Keratinocyte (primary cell): ENCODE measurements at regions not wholly inside any gene's neighbourhood (a gene's known extent, or its start where the extent isn't known, plus 50 kb on each side); places are given as distances from the start of the nearest gene placed in this dataset.

Source experiments
- DNase-seq: peaks from one replicate; pipeline ENCODE4 v3.0.0-alpha.2; 2011; ENCODE audit warnings: low read depth, missing footprints, low spot score
- FAIRE-seq: peaks from 2 replicates; lab custom pipeline; 2011; peaks lifted over from hg19 to GRCh38; lab: Jason Lieb, UNC
- H2AFZ ChIP-seq: 2 replicates; pipeline ENCODE4 v1.6.0; 2012; ENCODE audit warnings: low read length, control low read depth, inconsistent platforms; ENCODE audit not compliant: control insufficient read depth
- H3K27ac ChIP-seq: 2 replicates; pipeline ENCODE4 v1.5.1; 2011; ENCODE audit warnings: low read length; ENCODE audit not compliant: control insufficient read depth, insufficient read depth
- H3K27me3 ChIP-seq: 3 replicates; pipeline ENCODE4 v1.6.0; 2011; ENCODE audit warnings: low read length; ENCODE audit not compliant: control insufficient read depth, insufficient read depth; ENCODE audit errors: extremely low read depth
- H3K36me3 ChIP-seq, 2 experiments: 2 replicates in 1 of 2; 3 replicates in 1 of 2; pipeline ENCODE4 v1.5.1; 2011; ENCODE audit warnings: low read length in 2 of 2, mild to moderate bottlenecking in 1 of 2; ENCODE audit not compliant: control insufficient read depth in 2 of 2, insufficient read depth in 2 of 2; ENCODE audit errors: extremely low read depth in 1 of 2
- H3K4me1 ChIP-seq: 3 replicates; pipeline ENCODE4 v1.5.1; 2011; ENCODE audit warnings: low read length; ENCODE audit not compliant: control insufficient read depth, insufficient read depth; ENCODE audit errors: extremely low read depth
- H3K4me2 ChIP-seq: 3 replicates; pipeline ENCODE4 v1.6.0; 2011; ENCODE audit warnings: low read depth, low read length; ENCODE audit not compliant: control insufficient read depth, insufficient read depth; ENCODE audit errors: extremely low read depth
- H3K4me3 ChIP-seq, 3 experiments: fragments of 200-600 bp in 1 of 3; sonication (generic) in 1 of 3; 2 replicates in 2 of 3; 3 replicates in 1 of 3; pipeline ENCODE4 v1.5.1; 2011 to 2016; ENCODE audit warnings: low read length in 3 of 3, mild to moderate bottlenecking in 3 of 3, control low read depth in 2 of 3, inconsistent platforms in 1 of 3, low read depth in 1 of 3, mixed read lengths in 1 of 3, mixed run types in 1 of 3, moderate library complexity in 1 of 3; ENCODE audit not compliant: control insufficient read depth in 2 of 3, insufficient read depth in 2 of 3; ENCODE audit errors: extremely low read depth in 1 of 3
- H3K79me2 ChIP-seq: 2 replicates; pipeline ENCODE4 v1.6.0; 2012; ENCODE audit warnings: low read length; ENCODE audit not compliant: control insufficient read depth, insufficient read depth
- H3K9ac ChIP-seq: 3 replicates; pipeline ENCODE4 v1.6.0; 2011; ENCODE audit warnings: low read length; ENCODE audit not compliant: control insufficient read depth, insufficient read depth; ENCODE audit errors: extremely low read depth
- H3K9me1 ChIP-seq: 3 replicates; pipeline ENCODE4 v1.6.0; 2011; ENCODE audit warnings: low read length; ENCODE audit not compliant: control insufficient read depth, insufficient read depth; ENCODE audit errors: extremely low read depth
- H3K9me3 ChIP-seq: 2 replicates; pipeline ENCODE4 v1.5.1; 2012; ENCODE audit warnings: low read depth, low read length; ENCODE audit not compliant: control insufficient read depth
- H4K20me1 ChIP-seq: 3 replicates; pipeline ENCODE4 v1.6.0; 2011; ENCODE audit warnings: low read length; ENCODE audit not compliant: control insufficient read depth, insufficient read depth; ENCODE audit errors: extremely low read depth
- EZH2 ChIP-seq: IDR thresholded peaks from one replicate; pipeline ENCODE4 v1.6.1; 2012; ENCODE audit warnings: inconsistent platforms, mild to moderate bottlenecking, low read length, moderate library complexity
- dilution Hi-C: fragments of 300-500 bp; cut with MboI; formaldehyde crosslinking; loops from one replicate; pipeline ENCODE4 v1.7.0; 2020; ENCODE audit warnings: low sequenced_read_pairs; ENCODE audit not compliant: extremely low pct_ligation_motif_present
- TF ChIP-seq, protein P1 (sequence below), 3 experiments: IDR thresholded peaks in 1 of 3; conservative IDR thresholded peaks in 1 of 3; optimal IDR thresholded peaks in 1 of 3; 2 replicates in 2 of 3; 3 replicates in 1 of 3; pipeline versions ENCODE3 to v1.5.1; 2011; ENCODE audit warnings: low read length in 3 of 3, mild to moderate bottlenecking in 3 of 3, moderate library complexity in 2 of 3, control low read depth in 1 of 3, inconsistent platforms in 1 of 3; ENCODE audit not compliant: insufficient read depth in 2 of 3; ENCODE audit errors: extremely low read depth in 1 of 3

- no peak for TF ChIP-seq EZH2
- TF ChIP-seq, protein P1, sequence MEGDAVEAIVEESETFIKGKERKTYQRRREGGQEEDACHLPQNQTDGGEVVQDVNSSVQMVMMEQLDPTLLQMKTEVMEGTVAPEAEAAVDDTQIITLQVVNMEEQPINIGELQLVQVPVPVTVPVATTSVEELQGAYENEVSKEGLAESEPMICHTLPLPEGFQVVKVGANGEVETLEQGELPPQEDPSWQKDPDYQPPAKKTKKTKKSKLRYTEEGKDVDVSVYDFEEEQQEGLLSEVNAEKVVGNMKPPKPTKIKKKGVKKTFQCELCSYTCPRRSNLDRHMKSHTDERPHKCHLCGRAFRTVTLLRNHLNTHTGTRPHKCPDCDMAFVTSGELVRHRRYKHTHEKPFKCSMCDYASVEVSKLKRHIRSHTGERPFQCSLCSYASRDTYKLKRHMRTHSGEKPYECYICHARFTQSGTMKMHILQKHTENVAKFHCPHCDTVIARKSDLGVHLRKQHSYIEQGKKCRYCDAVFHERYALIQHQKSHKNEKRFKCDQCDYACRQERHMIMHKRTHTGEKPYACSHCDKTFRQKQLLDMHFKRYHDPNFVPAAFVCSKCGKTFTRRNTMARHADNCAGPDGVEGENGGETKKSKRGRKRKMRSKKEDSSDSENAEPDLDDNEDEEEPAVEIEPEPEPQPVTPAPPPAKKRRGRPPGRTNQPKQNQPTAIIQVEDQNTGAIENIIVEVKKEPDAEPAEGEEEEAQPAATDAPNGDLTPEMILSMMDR (optimal IDR thresholded peaks at IDR 0.05 in 1 of 3, IDR thresholded peaks at IDR 0.05 in 1 of 3, conservative IDR thresholded peaks at IDR 0.05 in 1 of 3; ENCODE audit: extremely low read depth in 1 of 3, insufficient read depth in 2 of 3, low read length in 3 of 3), result no peak
- H4K20me1 ChIP-seq, result no peaks in the 10 kb centered on the region
- no peak for FAIRE-seq
- H3K9ac ChIP-seq, result no peak overlapping the region
- H3K9me3 ChIP-seq, result no peaks in the 10 kb centered on the region
- no peaks in the 10 kb centered on the region for H3K4me1 ChIP-seq
- dilution Hi-C loops, result no loop called here
- H3K4me3 ChIP-seq, result no peak overlapping the region
- H3K27ac ChIP-seq, result no peak overlapping the region
- H3K4me2 ChIP-seq, result no peak overlapping the region
- no peak for DNase-seq
- H3K9me1 ChIP-seq, result no peaks in the 10 kb centered on the region
- no peak overlapping the region for H2AFZ ChIP-seq
- no peaks in the 10 kb centered on the region for H3K27me3 ChIP-seq
- no peaks in the 10 kb centered on the region for H3K36me3 ChIP-seq
- H3K79me2 ChIP-seq, result no peaks in the 10 kb centered on the region
Observed at GRCh38 chr3:66552846-66553245, 52.0 kb upstream of the LRIG1 start.

- DNase-seq, result no peak
- TF ChIP-seq EZH2, result no peak
- TF ChIP-seq, protein P1 (optimal IDR thresholded peaks at IDR 0.05 in 1 of 3, IDR thresholded peaks at IDR 0.05 in 1 of 3, conservative IDR thresholded peaks at IDR 0.05 in 1 of 3; ENCODE audit: extremely low read depth in 1 of 3, insufficient read depth in 2 of 3, low read length in 3 of 3), result no peak
- Histone ChIP-seq H3K36me3 (no peaks in the 10 kb centered on the region), H3K27me3 (no peaks in the 10 kb centered on the region), H3K4me1 (no peaks in the 10 kb centered on the region), H3K9ac (no peak overlapping the region), H3K9me3 (no peaks in the 10 kb centered on the region), H3K79me2 (no peaks in the 10 kb centered on the region), H4K20me1 (no peaks in the 10 kb centered on the region), H3K4me2 (no peak overlapping the region), H3K4me3 (no peak overlapping the region), H3K9me1 (no peaks in the 10 kb centered on the region), H3K27ac (no peak overlapping the region), H2AFZ (no peak overlapping the region)
- no peak for FAIRE-seq
- dilution Hi-C loops, result no loop called here
Observed at GRCh38 chr3:66553441-66554113, 52.8 kb upstream of the LRIG1 start.
